PC-3 (cell line): ENCODE measurements at regions not wholly inside any gene's neighbourhood (a gene's known extent, or its start where the extent isn't known, plus 50 kb on each side); places are given as distances from the start of the nearest gene placed in this dataset.

Experiments
- ATAC-seq: fragments of 200-7000 bp; cut with Tn5 transposase; 2 replicates; pipeline ENCODE4 v1.9.1; 2020; ENCODE audit warnings: mild to moderate bottlenecking, moderate library complexity
- BruUV-seq: library from RNA; stranded (reverse); fragments of 400-500 nt; replicated peaks from 2 replicates; lab custom pipeline; 2021; lab: Mats Ljungman, UMichigan
- CTCF ChIA-PET: fragments of 300-600 bp; sonication (Branson Sonifier 250); formaldehyde crosslinking; loops from one replicate; lab custom pipeline; 2022; ENCODE audit warnings: antibody characterized with exemption; lab: Charles Lee
- POLR2A ChIA-PET: fragments of 300-600 bp; sonication (Branson Sonifier 250); formaldehyde crosslinking; loops from one replicate; lab custom pipeline; 2022; ENCODE audit warnings: antibody characterized with exemption; ENCODE audit not compliant: unreplicated experiment; lab: Charles Lee
- DNase-seq: peaks from one replicate; pipeline ENCODE4 v3.0.0-alpha.2; 2015
- H2AFZ ChIP-seq: fragments of 300-600 bp; sonication (generic); 2 replicates; pipeline ENCODE4 v1.6.0; 2016; ENCODE audit warnings: antibody characterized with exemption, low read length
- H3F3A ChIP-seq: fragments of 300-600 bp; sonication (generic); one replicate; pipeline ENCODE4 v1.6.0; 2017; ENCODE audit warnings: antibody characterized with exemption, low read length, control low read depth, mild to moderate bottlenecking; ENCODE audit not compliant: unreplicated experiment
- H3K27ac ChIP-seq: fragments of 300-600 bp; sonication (generic); 2 replicates; pipeline ENCODE4 v1.5.1; 2016; ENCODE audit warnings: mild to moderate bottlenecking, low read length
- H3K27me3 ChIP-seq: fragments of 300-600 bp; sonication (generic); 2 replicates; pipeline ENCODE4 v1.6.1; 2016; ENCODE audit warnings: low read length, mixed read lengths
- H3K36me3 ChIP-seq: fragments of 300-600 bp; sonication (generic); 2 replicates; pipeline ENCODE4 v1.6.1; 2016; ENCODE audit warnings: low read depth, mixed run types, low read length, mixed read lengths
- H3K4me1 ChIP-seq: fragments of 300-600 bp; sonication (generic); 2 replicates; pipeline ENCODE4 v1.5.1; 2016; ENCODE audit warnings: low read length; ENCODE audit not compliant: insufficient read depth
- H3K4me2 ChIP-seq: fragments of 300-600 bp; sonication (generic); 2 replicates; pipeline ENCODE4 v1.6.0; 2016; ENCODE audit warnings: low read length
- H3K4me3 ChIP-seq: fragments of 300-600 bp; sonication (generic); 2 replicates; pipeline ENCODE4 v1.5.1; 2016; ENCODE audit warnings: mild to moderate bottlenecking, low read length, mixed read lengths
- H3K79me2 ChIP-seq: fragments of 300-600 bp; sonication (generic); 2 replicates; pipeline ENCODE4 v1.6.1; 2017; ENCODE audit warnings: low read length, mixed read lengths
- H3K9ac ChIP-seq: fragments of 300-600 bp; sonication (generic); 2 replicates; pipeline ENCODE4 v1.6.0; 2016; ENCODE audit warnings: mild to moderate bottlenecking, low read length
- H3K9me2 ChIP-seq: fragments of 300-600 bp; sonication (generic); replicated peaks from 2 replicates; pipeline ENCODE4 v1.6.1; 2016; ENCODE audit warnings: mixed run types, low read length, mixed read lengths
- H3K9me3 ChIP-seq: fragments of 300-600 bp; sonication (generic); 2 replicates; pipeline ENCODE4 v1.6.1; 2016; ENCODE audit warnings: low read length, mixed read lengths
- H4K20me1 ChIP-seq: fragments of 300-600 bp; sonication (generic); 2 replicates; pipeline ENCODE4 v1.6.1; 2016; ENCODE audit warnings: low read length, mixed read lengths
- CTCF ChIP-seq: fragments of 300-600 bp; sonication (generic); conservative IDR thresholded peaks from 2 replicates; pipeline ENCODE4 v1.5.1; 2017; ENCODE audit warnings: antibody characterized with exemption, low read depth, mild to moderate bottlenecking, low read length
- EZH2 ChIP-seq: fragments of 300-600 bp; sonication (generic); IDR thresholded peaks from one replicate; pipeline ENCODE4 v1.6.1; 2017; ENCODE audit warnings: antibody characterized with exemption, mild to moderate bottlenecking, low read length; ENCODE audit not compliant: unreplicated experiment
- EZH2phosphoT487 ChIP-seq: fragments of 300-600 bp; sonication (generic); IDR thresholded peaks from 2 replicates; pipeline ENCODE4 v1.6.1; 2018; ENCODE audit warnings: mild to moderate bottlenecking, antibody characterized with exemption, low read length, borderline replicate concordance
- intact Hi-C: fragments of 100-400 bp; cut with micrococcal nuclease; formaldehyde crosslinking; loops from 2 replicates; pipeline ENCODE4 v1.9.0; 2023

- no peaks in the 10 kb centered on the region for H3K79me2 ChIP-seq
- no TSS peak for BruUV-seq
Measured at GRCh38 chr18:68060871-68061270, 544.4 kb upstream of the DSEL start.

DNA sequence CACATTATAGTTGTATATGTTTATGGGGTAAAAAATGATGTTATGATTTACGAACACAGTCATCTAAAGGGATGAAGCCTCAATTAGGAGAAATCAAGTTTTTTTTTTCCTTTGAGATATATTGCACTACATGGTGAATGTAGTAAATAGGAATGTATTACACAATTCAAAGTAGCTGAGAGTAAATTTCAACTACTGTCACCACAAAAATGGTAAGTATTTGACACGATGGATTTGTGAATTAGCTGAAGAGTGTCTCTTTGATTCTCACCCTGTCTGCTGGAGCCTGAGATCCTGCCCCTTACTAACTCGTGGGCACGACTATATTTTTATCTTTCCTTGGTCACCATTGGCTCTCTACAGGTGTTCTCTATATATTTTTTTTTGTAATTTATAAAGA lies 540.4 kb upstream of the DSEL start:
- no peaks in the 10 kb centered on the region for H3K27me3 ChIP-seq
- TF ChIP-seq EZH2: no peak
- CTCF ChIA-PET: no interaction called here

More at GRCh38 chr18:68060871-68061270, 544.4 kb upstream of the DSEL start:
- Histone ChIP-seq H3K4me1 (no peaks in the 10 kb centered on the region), H3K9me2 (no peaks in the 10 kb centered on the region), H3K9ac (no peak overlapping the region), H4K20me1 (no peaks in the 10 kb centered on the region), H3K36me3 (no peaks in the 10 kb centered on the region), H3K9me3 (0 out of 2 replicates have a peak, but pooled peaks cover 8% of the 10 kb centered on the region), H2AFZ (no peak overlapping the region), H3K27ac (no peak overlapping the region), H3F3A (no peaks in the 10 kb centered on the region), H3K4me3 (no peak overlapping the region), H3K27me3 (no peaks in the 10 kb centered on the region), H3K4me2 (no peak overlapping the region)
- no peak for ATAC-seq
- intact Hi-C loops: no loop called here
- ChIA-PET POLR2A (no interaction called here), CTCF (no interaction called here)
- TF ChIP-seq CTCF (no peak), EZH2 (no peak), EZH2phosphoT487 (no peak)
- no peak for DNase-seq

DNA sequence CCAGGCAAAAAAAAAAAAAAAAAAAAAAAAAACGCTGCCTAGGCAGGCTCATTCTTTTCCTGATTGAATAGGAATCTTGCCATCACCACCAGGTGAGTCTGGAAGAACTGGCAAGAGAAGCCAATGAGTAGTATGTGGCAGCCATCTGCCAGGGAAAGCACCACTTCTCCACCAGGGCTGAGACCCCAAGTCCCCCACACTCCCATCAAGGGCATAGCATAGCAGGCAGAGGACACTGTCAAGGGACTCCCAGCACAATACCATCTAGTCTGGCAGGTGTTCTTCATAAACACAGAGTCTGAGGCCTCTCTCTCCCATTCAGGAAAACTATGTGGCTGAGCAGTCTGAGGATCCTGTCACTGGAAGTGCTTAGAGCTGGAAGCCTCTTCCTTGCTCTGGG lies 538.1 kb upstream of the DSEL start:
- TF ChIP-seq CTCF (no peak), EZH2 (no peak), EZH2phosphoT487 (no peak)
- Histone ChIP-seq H3K4me1 (no peaks in the 10 kb centered on the region), H3K9ac (no peak overlapping the region), H3K27ac (no peak overlapping the region), H3K9me3 (no peaks in the 10 kb centered on the region), H4K20me1 (no peaks in the 10 kb centered on the region), H3K79me2 (no peaks in the 10 kb centered on the region), H3F3A (no peaks in the 10 kb centered on the region), H3K4me3 (no peak overlapping the region), H3K9me2 (no peaks in the 10 kb centered on the region), H3K27me3 (no peaks in the 10 kb centered on the region), H3K4me2 (no peak overlapping the region), H2AFZ (no peak overlapping the region), H3K36me3 (no peaks in the 10 kb centered on the region)
- ATAC-seq (no peak), DNase-seq (no peak)
- BruUV-seq: no TSS peak
- POLR2A ChIA-PET: no interaction called here
- CTCF ChIA-PET: no interaction called here
- intact Hi-C loops: loop anchor here (10.0 kb wide), 1 partner anchor 60 kb away; no protein-coding TSS in a partner anchor

More for the DNA sequence above, 540.4 kb upstream of the DSEL start:
- H3K4me2 ChIP-seq: no peak overlapping the region
- H3K36me3 ChIP-seq: no peaks in the 10 kb centered on the region
- no peaks in the 10 kb centered on the region for H3F3A ChIP-seq
- H3K27ac ChIP-seq: no peak overlapping the region
- no peak overlapping the region for H2AFZ ChIP-seq
- ATAC-seq (no peak), DNase-seq (no peak)
- H3K9me2 ChIP-seq: no peaks in the 10 kb centered on the region
- H3K4me1 ChIP-seq: no peaks in the 10 kb centered on the region
- H3K9me3 ChIP-seq: no peaks in the 10 kb centered on the region
- POLR2A ChIA-PET: no interaction called here
- no peak overlapping the region for H3K9ac ChIP-seq
- BruUV-seq: no TSS peak
- no peaks in the 10 kb centered on the region for H4K20me1 ChIP-seq
- H3K4me3 ChIP-seq: no peak overlapping the region
- intact Hi-C loops: loop anchor here (10.0 kb wide), 1 partner anchor 62 kb away; no protein-coding TSS in a partner anchor
- no peaks in the 10 kb centered on the region for H3K79me2 ChIP-seq
